ENCODE measurements at regions not wholly inside any gene's neighbourhood (a gene's known extent, or its start where the extent isn't known, plus 50 kb on each side); places are given as distances from the start of the nearest gene placed in this dataset.

DNA sequence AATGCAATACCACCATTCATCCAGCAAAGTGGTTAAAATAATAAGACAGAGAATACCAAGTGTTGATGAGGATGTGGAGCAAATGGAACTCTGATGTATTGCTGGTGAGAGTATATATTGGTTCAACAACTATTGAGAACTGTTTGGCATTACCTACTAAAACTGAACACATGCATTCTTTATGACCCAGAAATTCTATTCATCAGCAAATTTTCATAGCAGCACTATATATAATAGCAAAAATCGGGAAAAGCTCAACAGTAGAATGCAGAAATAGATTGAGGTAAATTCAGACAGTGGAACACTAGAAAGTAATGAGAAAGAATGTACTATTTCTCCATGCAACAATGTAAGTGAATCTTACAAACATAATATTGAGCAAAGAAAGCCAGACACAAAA lies 62.2 kb upstream of the FOXP4 start:
- 56 to 68% methylated on average over 1 of the region's 1 CpG for WGBS, 2 donors
- H3K4me3 ChIP-seq: no peak overlapping the region
- no peak overlapping the region for H3K27ac ChIP-seq
- H3K4me1 ChIP-seq: no peaks in the 10 kb centered on the region
- no peaks in the 10 kb centered on the region for H3K27me3 ChIP-seq
- no peaks in the 10 kb centered on the region for H3K36me3 ChIP-seq (replicated peaks in 1 of 2; ENCODE audit: insufficient read depth in 1 of 2, low read depth in 2 of 2)
- H3K9me3 ChIP-seq: no peaks in the 10 kb centered on the region
- DNase-seq (no peak), ATAC-seq (no peak)
- intact Hi-C loops (cut with DNase I): no loop called here
- TF ChIP-seq, protein P1, sequence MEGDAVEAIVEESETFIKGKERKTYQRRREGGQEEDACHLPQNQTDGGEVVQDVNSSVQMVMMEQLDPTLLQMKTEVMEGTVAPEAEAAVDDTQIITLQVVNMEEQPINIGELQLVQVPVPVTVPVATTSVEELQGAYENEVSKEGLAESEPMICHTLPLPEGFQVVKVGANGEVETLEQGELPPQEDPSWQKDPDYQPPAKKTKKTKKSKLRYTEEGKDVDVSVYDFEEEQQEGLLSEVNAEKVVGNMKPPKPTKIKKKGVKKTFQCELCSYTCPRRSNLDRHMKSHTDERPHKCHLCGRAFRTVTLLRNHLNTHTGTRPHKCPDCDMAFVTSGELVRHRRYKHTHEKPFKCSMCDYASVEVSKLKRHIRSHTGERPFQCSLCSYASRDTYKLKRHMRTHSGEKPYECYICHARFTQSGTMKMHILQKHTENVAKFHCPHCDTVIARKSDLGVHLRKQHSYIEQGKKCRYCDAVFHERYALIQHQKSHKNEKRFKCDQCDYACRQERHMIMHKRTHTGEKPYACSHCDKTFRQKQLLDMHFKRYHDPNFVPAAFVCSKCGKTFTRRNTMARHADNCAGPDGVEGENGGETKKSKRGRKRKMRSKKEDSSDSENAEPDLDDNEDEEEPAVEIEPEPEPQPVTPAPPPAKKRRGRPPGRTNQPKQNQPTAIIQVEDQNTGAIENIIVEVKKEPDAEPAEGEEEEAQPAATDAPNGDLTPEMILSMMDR (IDR thresholded peaks at IDR 0.05): no peak
- no peak for TF ChIP-seq POLR2A (IDR thresholded peaks at IDR 0.05)

DNA sequence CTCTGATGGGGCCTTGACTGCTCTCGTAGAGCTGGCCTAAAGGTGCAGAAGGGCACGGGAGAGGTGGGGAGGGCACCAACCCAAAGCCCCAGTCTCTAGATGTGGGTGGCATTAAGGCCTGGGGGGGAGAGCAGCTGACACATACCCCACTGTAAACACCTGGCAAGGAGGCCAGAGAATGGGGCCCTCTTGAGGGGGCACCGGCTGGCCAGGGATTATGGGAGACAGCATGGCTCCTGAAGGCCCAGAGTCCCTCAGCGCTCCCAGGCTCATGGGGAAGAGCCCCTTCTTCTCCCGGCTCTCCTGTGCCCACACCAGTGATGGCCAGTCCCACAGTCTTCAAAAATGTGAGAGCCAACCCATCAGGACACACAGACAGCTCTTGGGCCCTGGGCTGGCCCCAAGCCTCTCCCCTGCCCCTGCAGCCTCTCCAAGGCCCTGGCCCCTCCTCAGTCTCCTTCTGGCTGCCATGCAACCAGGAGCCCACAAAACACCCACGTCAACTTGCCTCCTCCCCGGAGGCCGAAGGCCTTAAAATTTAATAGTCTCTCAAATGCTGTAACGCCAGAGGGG lies 58.2 kb upstream of the FOXP4 start:
- WGBS, 2 donors: 79 to 88% methylated on average over 7 to 9 of the region's 9 CpGs
- TF ChIP-seq POLR2A (IDR thresholded peaks at IDR 0.05): no peak
- TF ChIP-seq, protein P1 (IDR thresholded peaks at IDR 0.05): no peak
- H3K4me3 ChIP-seq: no peak overlapping the region
- no peaks in the 10 kb centered on the region for H3K36me3 ChIP-seq (replicated peaks in 1 of 2; ENCODE audit: insufficient read depth in 1 of 2, low read depth in 2 of 2)
- H3K27me3 ChIP-seq: no peaks in the 10 kb centered on the region
- no peaks in the 10 kb centered on the region for H3K4me1 ChIP-seq
- intact Hi-C loops (cut with DNase I): no loop called here
- no peak for ATAC-seq
- no peak overlapping the region for H3K27ac ChIP-seq
- DNase-seq: no peak
- H3K9me3 ChIP-seq: no peaks in the 10 kb centered on the region

DNA sequence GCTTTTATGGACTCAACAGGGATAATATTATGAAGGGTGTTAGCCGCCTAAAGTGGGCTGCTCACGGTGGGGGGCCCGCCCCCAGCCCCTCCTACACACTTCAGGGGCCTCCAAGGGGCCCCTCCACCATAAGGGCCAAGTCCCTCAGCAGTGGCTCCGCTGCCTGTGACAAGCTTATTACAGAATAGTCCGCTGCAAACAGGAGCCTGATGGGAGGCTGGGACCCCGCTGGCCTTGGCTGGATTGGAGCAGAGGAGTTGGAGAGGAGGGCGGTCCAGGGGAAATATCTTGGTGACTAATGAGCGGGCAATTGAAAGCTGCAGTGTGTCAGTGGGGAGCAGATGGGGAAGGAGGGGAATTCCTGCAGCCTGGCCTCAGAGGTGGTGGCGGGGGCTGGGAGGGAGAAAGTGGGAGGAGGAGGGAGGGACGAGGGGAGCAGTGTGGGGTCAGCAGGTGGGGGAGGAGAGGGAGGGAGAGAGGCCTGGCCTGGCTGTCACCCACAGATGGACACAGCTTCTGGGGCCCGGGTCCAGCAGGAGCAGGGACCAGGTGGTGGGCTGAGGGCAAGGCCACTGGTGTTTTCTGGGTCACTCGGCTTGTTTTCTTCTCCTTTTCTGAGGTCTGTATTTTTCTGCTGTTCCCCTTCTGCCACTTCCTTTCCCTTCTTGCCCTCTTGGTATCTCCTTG lies 57.6 kb upstream of the FOXP4 start:
- Histone ChIP-seq H3K9me3 (no peaks in the 10 kb centered on the region), H3K4me1 (no peaks in the 10 kb centered on the region), H3K27me3 (no peaks in the 10 kb centered on the region), H3K4me3 (no peak overlapping the region), H3K36me3 (replicated peaks in 1 of 2; ENCODE audit: insufficient read depth in 1 of 2, low read depth in 2 of 2) (no peaks in the 10 kb centered on the region), H3K27ac (no peak overlapping the region)
- intact Hi-C loops (cut with DNase I): no loop called here
- DNase-seq (peak in 1 of 4 donors; percentile 32), ATAC-seq (peak; percentile 47)
- 68 to 70% methylated on average over 12 of the region's 12 CpGs for WGBS, 2 donors
- TF ChIP-seq, protein P1 (IDR thresholded peaks at IDR 0.05): no peak
- TF ChIP-seq POLR2A (IDR thresholded peaks at IDR 0.05): no peak

GRCh38 chr6:41489120-41489851 lies 56.9 kb upstream of the FOXP4 start:
- no peak for ATAC-seq
- TF ChIP-seq POLR2A (IDR thresholded peaks at IDR 0.05): no peak
- TF ChIP-seq, protein P1 (IDR thresholded peaks at IDR 0.05): no peak
- no peak for DNase-seq

More at GRCh38 chr6:41489120-41489851, 56.9 kb upstream of the FOXP4 start:
- Histone ChIP-seq H3K27me3 (no peaks in the 10 kb centered on the region), H3K4me1 (no peaks in the 10 kb centered on the region), H3K9me3 (no peaks in the 10 kb centered on the region), H3K36me3 (replicated peaks in 1 of 2; ENCODE audit: insufficient read depth in 1 of 2, low read depth in 2 of 2) (no peaks in the 10 kb centered on the region), H3K27ac (no peak overlapping the region), H3K4me3 (no peak overlapping the region)
- 57 to 73% methylated on average over 15 to 16 of the region's 16 CpGs for WGBS, 2 donors
- intact Hi-C loops (cut with DNase I): no loop called here
